ENCODE measurements at regions not wholly inside any gene's neighbourhood (a gene's known extent, or its start where the extent isn't known, plus 50 kb on each side); places are given as distances from the start of the nearest gene placed in this dataset.

DNA sequence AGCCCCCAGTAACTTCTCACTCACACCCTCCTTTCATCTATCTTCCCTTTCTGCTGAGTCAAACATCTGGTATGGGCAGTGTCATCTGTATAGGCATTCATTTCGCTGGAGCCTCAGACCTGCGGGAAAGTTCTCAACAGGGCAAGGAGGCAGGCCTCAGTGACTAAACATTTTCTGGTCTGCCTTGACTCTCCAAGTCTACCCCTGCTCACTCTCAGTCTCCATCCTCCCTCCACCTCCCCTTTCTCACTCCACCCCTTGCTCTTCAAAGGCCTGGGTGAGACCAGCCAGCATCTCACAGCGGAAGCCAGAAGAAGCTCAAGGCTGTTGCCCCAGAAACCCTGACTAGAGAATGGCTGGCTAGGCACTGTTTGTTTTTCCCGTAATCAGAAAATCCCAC is 105.0 kb upstream of the BEND6 start:
- Histone ChIP-seq H3K4me3 (no peak overlapping the region), H3K4me1 (peaks cover 5 to 12% (median 12%) of the 10 kb centered on the region in 4 donors), H3K9me3 (no peaks in the 10 kb centered on the region), H3K36me3 (no peaks in the 10 kb centered on the region), H3K27ac (no peak overlapping the region), H3K27me3 (no peaks in the 10 kb centered on the region)
- WGBS, 2 donors, result 82 to 86% methylated on average over 4 of the region's 4 CpGs
- TF ChIP-seq POLR2A (IDR thresholded peaks at IDR 0.05) (no peak), POLR2AphosphoS5 (IDR thresholded peaks at IDR 0.05) (no peak), EP300 (IDR thresholded peaks at IDR 0.05) (no peak)
- TF ChIP-seq, protein P1, sequence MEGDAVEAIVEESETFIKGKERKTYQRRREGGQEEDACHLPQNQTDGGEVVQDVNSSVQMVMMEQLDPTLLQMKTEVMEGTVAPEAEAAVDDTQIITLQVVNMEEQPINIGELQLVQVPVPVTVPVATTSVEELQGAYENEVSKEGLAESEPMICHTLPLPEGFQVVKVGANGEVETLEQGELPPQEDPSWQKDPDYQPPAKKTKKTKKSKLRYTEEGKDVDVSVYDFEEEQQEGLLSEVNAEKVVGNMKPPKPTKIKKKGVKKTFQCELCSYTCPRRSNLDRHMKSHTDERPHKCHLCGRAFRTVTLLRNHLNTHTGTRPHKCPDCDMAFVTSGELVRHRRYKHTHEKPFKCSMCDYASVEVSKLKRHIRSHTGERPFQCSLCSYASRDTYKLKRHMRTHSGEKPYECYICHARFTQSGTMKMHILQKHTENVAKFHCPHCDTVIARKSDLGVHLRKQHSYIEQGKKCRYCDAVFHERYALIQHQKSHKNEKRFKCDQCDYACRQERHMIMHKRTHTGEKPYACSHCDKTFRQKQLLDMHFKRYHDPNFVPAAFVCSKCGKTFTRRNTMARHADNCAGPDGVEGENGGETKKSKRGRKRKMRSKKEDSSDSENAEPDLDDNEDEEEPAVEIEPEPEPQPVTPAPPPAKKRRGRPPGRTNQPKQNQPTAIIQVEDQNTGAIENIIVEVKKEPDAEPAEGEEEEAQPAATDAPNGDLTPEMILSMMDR (IDR thresholded peaks at IDR 0.05), result no peak
- ATAC-seq (ENCODE audit: low FRiP score in 2 of 2) (no peak), DNase-seq (no peak)

DNA sequence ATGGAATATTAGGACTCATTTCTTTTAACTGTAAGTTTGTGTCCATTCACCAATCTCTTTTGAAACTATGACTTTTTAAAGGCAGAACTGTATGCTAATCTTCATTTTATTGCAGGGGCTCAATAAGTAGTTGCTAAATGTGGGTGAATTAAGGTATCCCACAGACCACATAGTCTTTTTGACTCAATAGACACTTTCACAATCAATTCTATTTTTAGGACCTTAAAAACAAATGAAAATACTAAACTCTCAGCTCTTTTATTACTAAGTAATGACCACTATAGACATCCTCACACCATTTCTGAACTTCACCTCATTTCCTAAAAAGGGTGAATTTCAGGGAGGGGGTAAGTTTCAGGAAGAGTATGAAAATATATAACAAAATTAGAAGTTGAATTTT is 106.8 kb upstream of the BEND6 start:
- H3K27ac ChIP-seq, result no peak overlapping the region
- H3K4me3 ChIP-seq, result no peak overlapping the region
- H3K27me3 ChIP-seq, result peaks cover 0 to 7% (median 2%) of the 10 kb centered on the region in 4 donors
- H3K4me1 ChIP-seq, result peaks cover 11 to 28% (median 14%) of the 10 kb centered on the region in 4 donors
- no peaks in the 10 kb centered on the region for H3K9me3 ChIP-seq
- DNase-seq, result no peak
- TF ChIP-seq EP300 (IDR thresholded peaks at IDR 0.05) (no peak), POLR2A (IDR thresholded peaks at IDR 0.05) (no peak), POLR2AphosphoS5 (IDR thresholded peaks at IDR 0.05) (no peak)
- TF ChIP-seq, protein P1 (IDR thresholded peaks at IDR 0.05), result no peak
- no peak for ATAC-seq (ENCODE audit: low FRiP score in 2 of 2)
- H3K36me3 ChIP-seq, result no peaks in the 10 kb centered on the region

DNA sequence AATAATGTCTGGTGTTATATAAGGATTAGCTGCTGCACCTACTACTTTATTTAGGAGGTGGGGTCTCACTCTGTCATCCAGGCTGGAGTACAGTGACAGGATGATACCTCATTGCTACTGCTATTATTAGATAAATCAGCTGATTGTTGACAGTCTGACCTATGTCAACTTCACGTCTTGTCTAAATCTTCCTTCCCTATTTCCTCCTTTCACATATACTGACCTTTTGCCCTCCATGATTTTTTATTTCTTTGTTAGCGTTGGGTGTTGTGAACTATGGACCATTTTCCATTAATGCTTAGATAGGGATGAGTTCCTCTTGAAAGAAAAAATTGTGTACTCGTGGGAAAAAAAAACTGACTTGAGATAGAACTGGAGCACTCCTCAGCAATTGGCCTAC is 109.9 kb upstream of the BEND6 start:
- Histone ChIP-seq H3K27me3 (peaks cover 0 to 12% (median 3%) of the 10 kb centered on the region in 4 donors), H3K4me3 (no peak overlapping the region), H3K4me1 (peaks cover 3 to 28% (median 11%) of the 10 kb centered on the region in 4 donors), H3K36me3 (no peaks in the 10 kb centered on the region), H3K27ac (no peak overlapping the region), H3K9me3 (no peaks in the 10 kb centered on the region)
- WGBS, 2 donors, result 55 to 65% methylated on average over 3 of the region's 3 CpGs
- TF ChIP-seq, protein P1 (IDR thresholded peaks at IDR 0.05), result no peak
- TF ChIP-seq POLR2AphosphoS5 (IDR thresholded peaks at IDR 0.05) (no peak), EP300 (IDR thresholded peaks at IDR 0.05) (no peak), POLR2A (IDR thresholded peaks at IDR 0.05) (no peak)
- DNase-seq, result no peak
- no peak for ATAC-seq (ENCODE audit: low FRiP score in 2 of 2)

DNA sequence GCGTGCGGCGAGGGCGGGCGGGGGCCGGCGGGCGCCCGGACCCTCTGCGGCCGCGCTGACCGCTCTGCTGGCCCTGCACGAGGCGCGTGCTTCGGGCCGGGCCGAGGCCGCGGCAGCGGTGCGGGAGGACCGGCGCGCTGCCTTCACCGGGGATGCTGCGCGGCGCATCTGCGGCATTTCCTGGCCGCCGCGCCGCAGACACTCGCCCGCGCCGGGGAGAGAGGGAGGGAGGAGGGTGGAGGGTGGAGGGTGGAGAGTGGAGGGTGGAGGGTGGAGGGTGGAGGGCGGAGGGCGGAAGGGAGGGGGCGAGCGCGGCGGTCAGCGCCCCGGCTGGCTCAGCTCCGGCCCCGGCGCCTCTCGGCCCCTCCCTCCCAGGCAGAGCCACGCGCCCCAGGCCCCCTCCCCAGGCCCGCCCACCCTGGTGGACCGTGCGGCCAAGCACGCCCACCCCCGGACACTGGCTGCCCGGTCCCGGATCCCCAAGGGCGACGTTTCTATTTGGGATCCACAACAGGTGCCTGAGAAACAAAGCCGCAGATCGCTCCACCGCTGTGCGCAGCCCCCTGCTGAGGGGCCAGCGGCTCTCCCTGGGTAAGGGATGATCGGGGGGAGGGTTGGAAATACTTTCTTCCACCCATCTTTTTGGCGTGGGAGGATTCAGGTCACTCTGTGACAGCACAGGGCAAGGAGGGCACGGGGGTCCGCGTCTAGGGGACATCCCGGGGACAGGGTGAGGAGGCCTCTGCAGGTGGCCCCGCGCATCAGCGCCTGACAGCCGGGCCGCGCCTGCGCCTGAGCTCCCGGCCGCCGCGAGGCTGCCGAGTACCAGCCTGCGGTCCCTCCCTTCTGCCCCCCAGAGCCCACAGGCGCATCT is 111.2 kb upstream of the BEND6 start:
- peak in 1 of 2 donors; percentile 61 for TF ChIP-seq POLR2AphosphoS5 (IDR thresholded peaks at IDR 0.05)
- no peak for TF ChIP-seq EP300 (IDR thresholded peaks at IDR 0.05)
- TF ChIP-seq, protein P1 (IDR thresholded peaks at IDR 0.05), result peak; percentile 28 to 69 (median 42)
- peak in 2 of 4 donors; percentile 49 to 53 for TF ChIP-seq POLR2A (IDR thresholded peaks at IDR 0.05)
- DNase-seq, result peak; percentile 68 to 93
- peaks cover 3 to 28% (median 11%) of the 10 kb centered on the region in 4 donors for H3K4me1 ChIP-seq
- peaks cover 0 to 12% (median 3%) of the 10 kb centered on the region in 4 donors for H3K27me3 ChIP-seq
- WGBS, 2 donors, result 0 to 2% methylated on average over 11 to 15 of the region's 87 CpGs
- H3K27ac ChIP-seq, result peak overlapping the region; percentile 70 to 78 (median 75)
- peak overlapping the region; percentile 49 to 61 (median 56) for H3K4me3 ChIP-seq
- peak; percentile 88 for ATAC-seq (ENCODE audit: low FRiP score in 2 of 2)
- no peaks in the 10 kb centered on the region for H3K36me3 ChIP-seq
- no peaks in the 10 kb centered on the region for H3K9me3 ChIP-seq

Data from upper lobe of left lung (tissue), 6 donors.